ENCODE measurements at regions not wholly inside any gene's neighbourhood (a gene's known extent, or its start where the extent isn't known, plus 50 kb on each side); places are given as distances from the start of the nearest gene placed in this dataset.
A peak's percentile ranks its signal among the peaks of the same experiment; 100 is the strongest.

DNA sequence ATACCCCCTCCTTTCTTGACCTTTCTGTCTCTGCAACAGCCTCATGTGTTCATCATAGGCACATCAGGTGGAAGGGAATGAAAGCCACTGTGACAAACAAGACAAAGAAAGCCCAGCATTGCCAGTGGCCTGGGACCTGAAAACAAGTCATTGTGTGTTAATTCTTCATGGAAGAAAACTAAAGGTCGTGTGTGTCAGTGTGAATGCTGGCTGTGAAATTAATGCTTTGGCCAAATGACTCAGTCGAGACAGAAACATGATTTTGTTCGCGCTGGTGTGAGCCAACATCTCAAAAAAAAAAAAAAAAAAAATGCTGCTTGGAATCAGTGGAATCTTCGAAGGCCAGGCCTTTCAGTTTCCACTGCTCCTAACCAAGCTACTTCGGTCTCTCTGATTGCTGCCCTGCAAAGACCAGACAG is 386.5 kb upstream of the PROK2 start:
- Histone ChIP-seq H2BK120ac (replicated peaks; ENCODE audit: low read depth, low read length) (no peak overlapping the region), H3K79me2 (ENCODE audit: control insufficient read depth in 1 of 2, insufficient read depth in 2 of 2, low read length in 2 of 2) (no peaks in the 10 kb centered on the region), H3K27ac (ENCODE audit: low read depth, low read length) (no peak overlapping the region), H3K36me3 (ENCODE audit: control insufficient read depth in 2 of 4, insufficient read depth in 4 of 4, low read length in 3 of 4) (no peaks in the 10 kb centered on the region), H3K4me2 (ENCODE audit: insufficient read depth in 1 of 2, low read depth in 2 of 2, low read length in 2 of 2) (no peak overlapping the region), H3K23me2 (ENCODE audit: low read depth, low read length) (no peaks in the 10 kb centered on the region), H4K91ac (replicated peaks; ENCODE audit: insufficient read length, low read length) (no peak overlapping the region), H3K9me3 (ENCODE audit: insufficient read depth in 2 of 2, low read depth in 1 of 2, low read length in 1 of 2) (no peaks in the 10 kb centered on the region), H2BK12ac (ENCODE audit: low read depth, low read length) (no peak overlapping the region), H3K4me1 (replicated peaks in 1 of 4; ENCODE audit: control insufficient read depth in 3 of 4, insufficient read depth in 4 of 4, low read length in 3 of 4) (no peaks in the 10 kb centered on the region), H4K8ac (ENCODE audit: extremely low read depth, insufficient read depth, low read length) (no peak overlapping the region), H2BK5ac (ENCODE audit: low read depth, low read length) (no peak overlapping the region), H3K79me1 (ENCODE audit: low read depth, low read length) (no peaks in the 10 kb centered on the region), H2AK5ac (ENCODE audit: low read depth, low read length) (no peak overlapping the region), H2AFZ (ENCODE audit: low read length) (peak overlapping the region; percentile 78), H2BK20ac (ENCODE audit: low read length) (no peak overlapping the region), H3K4ac (replicated peaks; ENCODE audit: insufficient read length, low read depth, low read length) (no peak overlapping the region), H3K56ac (replicated peaks; ENCODE audit: insufficient read length, low read depth, low read length) (no peak overlapping the region), H3K4me3 (ENCODE audit: extremely low read depth in 1 of 4, insufficient read depth in 2 of 4, low read depth in 3 of 4, low read length in 4 of 4) (no peak overlapping the region), H2BK15ac (ENCODE audit: low read length) (no peak overlapping the region), H3K27me3 (replicated peaks in 1 of 4; ENCODE audit: control insufficient read depth in 3 of 4, extremely low read depth in 1 of 4, insufficient read depth in 3 of 4, low read length in 3 of 4) (no peaks in the 10 kb centered on the region; a peak in 1 of 7 replicates), H3K14ac (ENCODE audit: insufficient read length) (no peak overlapping the region), H3K9ac (replicated peaks in 1 of 4; ENCODE audit: extremely low read depth in 1 of 4, low read depth in 3 of 4, low read length in 3 of 4) (no peak overlapping the region), H4K5ac (ENCODE audit: insufficient read length, low read depth, low read length) (no peak overlapping the region), H4K20me1 (replicated peaks in 1 of 2; ENCODE audit: control insufficient read depth in 1 of 2, insufficient read depth in 2 of 2, low read length in 2 of 2) (no peaks in the 10 kb centered on the region), H3K18ac (ENCODE audit: extremely low read depth, low read length) (no peak overlapping the region), H3K23ac (ENCODE audit: insufficient read length) (no peak overlapping the region)
- POLR2A ChIA-PET (ENCODE audit: partially characterized antibody) = no interaction called here
- 91% methylated on average over 5 of the region's 6 CpGs; no CpG with 5 or more reads in 1 of the 2 experiments for WGBS, 2 experiments (ENCODE audit: extremely low coverage in 1 of 2, insufficient coverage in 1 of 2, insufficient read length in 1 of 2, insufficient replicate concordance in 2 of 2, low coverage in 1 of 2, low lambda C conversion rate in 2 of 2, missing lambda C conversion rate in 1 of 2)
- no peak for FAIRE-seq
- CTCF ChIA-PET (ENCODE audit: partially characterized antibody) = interaction anchor here (0.6 to 1.4 kb wide), 4 partner anchors 10 to 27 kb away, joined by 3 to 4 read pairs (median 3); no protein-coding TSS in a partner anchor
- TF ChIP-seq, protein P1, sequence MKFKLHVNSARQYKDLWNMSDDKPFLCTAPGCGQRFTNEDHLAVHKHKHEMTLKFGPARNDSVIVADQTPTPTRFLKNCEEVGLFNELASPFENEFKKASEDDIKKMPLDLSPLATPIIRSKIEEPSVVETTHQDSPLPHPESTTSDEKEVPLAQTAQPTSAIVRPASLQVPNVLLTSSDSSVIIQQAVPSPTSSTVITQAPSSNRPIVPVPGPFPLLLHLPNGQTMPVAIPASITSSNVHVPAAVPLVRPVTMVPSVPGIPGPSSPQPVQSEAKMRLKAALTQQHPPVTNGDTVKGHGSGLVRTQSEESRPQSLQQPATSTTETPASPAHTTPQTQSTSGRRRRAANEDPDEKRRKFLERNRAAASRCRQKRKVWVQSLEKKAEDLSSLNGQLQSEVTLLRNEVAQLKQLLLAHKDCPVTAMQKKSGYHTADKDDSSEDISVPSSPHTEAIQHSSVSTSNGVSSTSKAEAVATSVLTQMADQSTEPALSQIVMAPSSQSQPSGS (IDR thresholded peaks at IDR 0.05; ENCODE audit: low read length) = no peak
- TF ChIP-seq CHD2 (IDR thresholded peaks at IDR 0.05; ENCODE audit: low read length) (no peak), HDAC2 (IDR thresholded peaks at IDR 0.05; ENCODE audit: borderline replicate concordance in 1 of 2, low read depth in 2 of 2, low read length in 2 of 2) (no peak), JUND (IDR thresholded peaks at IDR 0.05; ENCODE audit: low read length) (no peak), ZNF274 (IDR thresholded peaks at IDR 0.05; ENCODE audit: borderline replicate concordance, extremely low read depth, low read length) (no peak)
- no peak for DNase-seq (ENCODE audit: low read depth in 1 of 2, low spot score in 2 of 2)

All from H1 (cell line).